Astrocyte (in vitro differentiated cells and primary cell): ENCODE measurements at regions not wholly inside any gene's neighbourhood (a gene's known extent, or its start where the extent isn't known, plus 50 kb on each side); places are given as distances from the start of the nearest gene placed in this dataset.
"Not testable (repeated sequence)": the region's sequence is repeated elsewhere in the genome, so short reads cannot be mapped to it uniquely, and the experiment has no call there.

ENCODE experiments used
- DNase-seq: peaks from one replicate; pipeline ENCODE4 v3.0.0-alpha.2; 2010; ENCODE audit warnings: low read depth
- FAIRE-seq: peaks from 2 replicates; lab custom pipeline; 2011; peaks lifted over from hg19 to GRCh38; lab: Jason Lieb, UNC
- H2AFZ ChIP-seq: 2 replicates; pipeline ENCODE4 v1.6.0; 2012; ENCODE audit warnings: low read depth, low read length, inconsistent platforms
- H3K27ac ChIP-seq: 2 replicates; pipeline ENCODE4 v1.5.1; 2011; ENCODE audit warnings: low read depth, low read length, inconsistent platforms
- H3K27me3 ChIP-seq: 2 replicates; pipeline ENCODE4 v1.6.0; 2011; ENCODE audit warnings: low read length, inconsistent platforms; ENCODE audit not compliant: insufficient read depth
- H3K36me3 ChIP-seq: 2 replicates; pipeline ENCODE4 v1.5.1; 2011; ENCODE audit warnings: low read length, inconsistent platforms; ENCODE audit not compliant: insufficient read depth
- H3K4me1 ChIP-seq: 2 replicates; pipeline ENCODE4 v1.5.1; 2011; ENCODE audit warnings: low read length, inconsistent platforms; ENCODE audit not compliant: insufficient read depth
- H3K4me2 ChIP-seq: 2 replicates; pipeline ENCODE4 v1.6.0; 2012; ENCODE audit warnings: low read length, inconsistent platforms
- H3K4me3 ChIP-seq: 2 replicates; pipeline ENCODE4 v1.5.1; 2011; ENCODE audit warnings: low read depth, mild to moderate bottlenecking, low read length, inconsistent platforms; ENCODE audit not compliant: insufficient read depth
- H3K79me2 ChIP-seq: 2 replicates; pipeline ENCODE4 v1.6.0; 2012; ENCODE audit warnings: mild to moderate bottlenecking, low read length, inconsistent platforms; ENCODE audit not compliant: insufficient read depth
- H3K9ac ChIP-seq: 2 replicates; pipeline ENCODE4 v1.6.0; 2012; ENCODE audit warnings: mild to moderate bottlenecking, low read length, inconsistent platforms
- H3K9me3 ChIP-seq: 2 replicates; pipeline ENCODE4 v1.5.1; 2012; ENCODE audit warnings: low read depth, mild to moderate bottlenecking, low read length, inconsistent platforms; ENCODE audit not compliant: insufficient read depth
- H4K20me1 ChIP-seq: 2 replicates; pipeline ENCODE4 v1.6.0; 2012; ENCODE audit warnings: low read length, inconsistent platforms; ENCODE audit not compliant: insufficient read depth
- H3K27ac Mint-ChIP-seq: one replicate; pipeline ENCODE4 v1.8.0; 2021; ENCODE audit warnings: mild to moderate bottlenecking, mixed read lengths; ENCODE audit not compliant: unreplicated experiment
- H3K27me3 Mint-ChIP-seq: one replicate; pipeline ENCODE4 v1.8.0; 2021; ENCODE audit warnings: low read depth, mixed read lengths; ENCODE audit not compliant: unreplicated experiment
- H3K36me3 Mint-ChIP-seq: one replicate; pipeline ENCODE4 v1.8.0; 2021; ENCODE audit warnings: low read depth, mixed read lengths; ENCODE audit not compliant: unreplicated experiment
- H3K4me1 Mint-ChIP-seq: one replicate; pipeline ENCODE4 v1.8.0; 2021; ENCODE audit warnings: low read depth, mixed read lengths; ENCODE audit not compliant: unreplicated experiment
- H3K4me3 Mint-ChIP-seq: one replicate; pipeline ENCODE4 v1.8.0; 2021; ENCODE audit warnings: mild to moderate bottlenecking, moderate library complexity, mixed read lengths; ENCODE audit not compliant: unreplicated experiment
- H3K9me3 Mint-ChIP-seq: one replicate; pipeline ENCODE4 v1.8.0; 2021; ENCODE audit warnings: mild to moderate bottlenecking, mixed read lengths; ENCODE audit not compliant: unreplicated experiment
- CTCF ChIP-seq: IDR thresholded peaks from 2 replicates; pipeline ENCODE4 v1.5.1; 2011; ENCODE audit warnings: low read depth, mild to moderate bottlenecking, inconsistent platforms, low read length, moderate library complexity; ENCODE audit not compliant: insufficient read depth
- EZH2 ChIP-seq: IDR thresholded peaks from 2 replicates; pipeline ENCODE4 v1.6.1; 2012; ENCODE audit warnings: mild to moderate bottlenecking, low read length, inconsistent platforms; ENCODE audit not compliant: insufficient read depth

- H2AFZ ChIP-seq, result no peak overlapping the region
- Mint-ChIP-seq H3K27me3 (no peaks in the 10 kb centered on the region), H3K27ac (no peak overlapping the region), H3K4me3 (no peak overlapping the region), H3K36me3 (no peaks in the 10 kb centered on the region), H3K9me3 (peaks cover 5% of the 10 kb centered on the region), H3K4me1 (no peaks in the 10 kb centered on the region)
- FAIRE-seq (no peak), DNase-seq (no peak)
- no peaks in the 10 kb centered on the region for H3K79me2 ChIP-seq
- no peaks in the 10 kb centered on the region for H4K20me1 ChIP-seq
- no peak overlapping the region for H3K9ac ChIP-seq
- H3K27me3 ChIP-seq, result no peaks in the 10 kb centered on the region
- no peaks in the 10 kb centered on the region for H3K4me1 ChIP-seq
- TF ChIP-seq CTCF (no peak), EZH2 (no peak)
- no peak overlapping the region for H3K4me3 ChIP-seq
- no peak overlapping the region for H3K4me2 ChIP-seq
- H3K36me3 ChIP-seq, result no peaks in the 10 kb centered on the region
- H3K9me3 ChIP-seq, result no peaks in the 10 kb centered on the region
- no peak overlapping the region for H3K27ac ChIP-seq
Observed at GRCh38 chr5:91456928-91457680, 74.0 kb upstream of the ARRDC3 start.

GRCh38 chr5:91449083-91449482, 66.0 kb upstream of the ARRDC3 start:
- Mint-ChIP-seq H3K27me3 (no peaks in the 10 kb centered on the region), H3K9me3 (peaks cover 2% of the 10 kb centered on the region), H3K4me3 (no peak overlapping the region), H3K27ac (no peak overlapping the region), H3K36me3 (no peaks in the 10 kb centered on the region), H3K4me1 (no peaks in the 10 kb centered on the region)
- Histone ChIP-seq H3K9me3 (no peaks in the 10 kb centered on the region), H3K4me1 (no peaks in the 10 kb centered on the region), H3K36me3 (no peaks in the 10 kb centered on the region), H3K9ac (no peak overlapping the region), H4K20me1 (no peaks in the 10 kb centered on the region), H3K4me2 (no peak overlapping the region), H2AFZ (no peak overlapping the region), H3K4me3 (no peak overlapping the region), H3K27ac (no peak overlapping the region), H3K79me2 (no peaks in the 10 kb centered on the region), H3K27me3 (no peaks in the 10 kb centered on the region)
- FAIRE-seq (no peak), DNase-seq (no peak)
- TF ChIP-seq CTCF (no peak), EZH2 (no peak)

- H3K27me3 ChIP-seq, H3K4me2 ChIP-seq, H3K4me1 Mint-ChIP-seq, H3K36me3 ChIP-seq, FAIRE-seq, H3K4me3 Mint-ChIP-seq, DNase-seq, H4K20me1 ChIP-seq, H3K79me2 ChIP-seq, H3K27ac Mint-ChIP-seq, H3K27ac ChIP-seq, H3K4me1 ChIP-seq, H3K36me3 Mint-ChIP-seq, H3K4me3 ChIP-seq, H3K9ac ChIP-seq, H3K9me3 Mint-ChIP-seq, H3K27me3 Mint-ChIP-seq, H2AFZ ChIP-seq, H3K9me3 ChIP-seq: not testable (repeated sequence)
Observed at GRCh38 chr5:91448079-91448478, 65.0 kb upstream of the ARRDC3 start.

GRCh38 chr5:91446880-91447279, 63.8 kb upstream of the ARRDC3 start:
- not testable (repeated sequence) for H3K79me2 ChIP-seq, H3K4me1 Mint-ChIP-seq, H3K9me3 Mint-ChIP-seq, DNase-seq, H3K4me1 ChIP-seq, H4K20me1 ChIP-seq, H3K9ac ChIP-seq, H3K4me2 ChIP-seq, FAIRE-seq, H3K27ac ChIP-seq, H3K9me3 ChIP-seq, H3K27me3 ChIP-seq, H2AFZ ChIP-seq, H3K4me3 ChIP-seq, H3K36me3 ChIP-seq, H3K4me3 Mint-ChIP-seq, H3K27me3 Mint-ChIP-seq, H3K27ac Mint-ChIP-seq, H3K36me3 Mint-ChIP-seq
